Gastroesophageal sphincter (tissue), 3 donors: ENCODE measurements at regions not wholly inside any gene's neighbourhood (a gene's known extent, or its start where the extent isn't known, plus 50 kb on each side); places are given as distances from the start of the nearest gene placed in this dataset.

Source experiments
- CTCF ChIP-seq, 4 experiments: fragments of 200-600 bp in 2 of 4; fragments of 450-650 bp in 2 of 4; sonication (generic) in 1 of 4; IDR thresholded peaks; one replicate each; pipeline ENCODE4 v1.5.1; 2017 to 2019; ENCODE audit warnings: antibody characterized with exemption in 4 of 4, mild to moderate bottlenecking in 2 of 4, moderate library complexity in 2 of 4
- EP300 ChIP-seq: sonication (generic); formaldehyde crosslinking; IDR thresholded peaks from one replicate; pipeline ENCODE4 v1.6.1; 2017; ENCODE audit warnings: antibody characterized with exemption, mild to moderate bottlenecking
- POLR2A ChIP-seq, 2 donors: fragments of 450-650 bp; IDR thresholded peaks; one replicate each; pipeline ENCODE4 v1.6.1; 2017; ENCODE audit warnings: antibody characterized with exemption in 2 of 2, mild to moderate bottlenecking in 2 of 2, moderate library complexity in 1 of 2
- POLR2AphosphoS5 ChIP-seq: sonication (generic); formaldehyde crosslinking; IDR thresholded peaks from one replicate; pipeline ENCODE4 v1.6.1; 2017; ENCODE audit warnings: antibody characterized with exemption

GRCh38 chr10:21180604-21181003 lies 283.5 kb upstream of the NEBL start:
- TF ChIP-seq POLR2A (IDR thresholded peaks at IDR 0.05) = no peak
- TF ChIP-seq CTCF (IDR thresholded peaks at IDR 0.05) = no peak
- TF ChIP-seq POLR2AphosphoS5 = no peak
- TF ChIP-seq EP300 = no peak
